HG02759 (cell line): ENCODE measurements at regions not wholly inside any gene's neighbourhood (a gene's known extent, or its start where the extent isn't known, plus 50 kb on each side); places are given as distances from the start of the nearest gene placed in this dataset.
"Not testable (repeated sequence)": the region's sequence is repeated elsewhere in the genome, so short reads cannot be mapped to it uniquely, and the experiment has no call there.

Source experiments
- ATAC-seq: cut with Tn5 transposase; IDR thresholded peaks from one replicate; pipeline ENCODE4 v1.9.1; 2021; ENCODE audit warnings: mild to moderate bottlenecking, moderate library complexity; ENCODE audit not compliant: unreplicated experiment

DNA sequence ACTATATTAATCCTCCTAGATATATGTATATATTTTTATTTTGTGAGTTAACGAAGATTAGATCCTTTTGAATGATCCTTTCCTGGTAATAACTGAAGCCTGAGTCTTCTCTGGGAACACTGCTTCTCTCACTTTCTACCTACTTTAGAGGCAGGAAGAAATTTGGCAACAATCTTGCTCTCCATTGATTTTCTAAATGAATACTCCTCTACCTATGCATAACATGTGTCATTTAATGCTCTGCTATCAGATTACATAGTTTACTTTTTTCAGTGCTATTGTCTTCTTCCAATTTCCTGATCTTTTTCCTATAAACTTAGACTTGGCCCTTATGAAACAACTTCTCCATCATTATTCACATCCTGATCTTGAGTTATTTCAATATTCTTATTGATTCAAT lies 60.4 kb upstream of the PDHA2 start:
- no peak for ATAC-seq

DNA sequence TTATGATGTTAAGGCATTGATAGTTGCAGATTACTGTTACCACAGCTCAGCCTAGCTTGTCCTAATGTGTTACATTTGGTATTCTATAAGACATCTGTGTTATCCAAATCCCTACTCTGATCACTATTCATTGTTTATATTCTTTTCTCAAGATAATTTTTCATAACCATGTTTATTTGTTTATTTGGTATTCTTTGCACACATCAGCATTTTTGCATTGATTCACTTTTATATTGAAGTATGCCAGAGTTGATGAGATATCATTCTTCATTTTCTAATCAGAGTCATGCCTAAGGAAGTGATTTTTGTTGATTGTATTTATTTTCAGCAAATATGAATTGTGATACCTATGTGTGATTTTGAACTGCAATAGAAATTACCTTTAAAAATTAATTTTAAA lies 61.2 kb upstream of the PDHA2 start:
- no peak for ATAC-seq

DNA sequence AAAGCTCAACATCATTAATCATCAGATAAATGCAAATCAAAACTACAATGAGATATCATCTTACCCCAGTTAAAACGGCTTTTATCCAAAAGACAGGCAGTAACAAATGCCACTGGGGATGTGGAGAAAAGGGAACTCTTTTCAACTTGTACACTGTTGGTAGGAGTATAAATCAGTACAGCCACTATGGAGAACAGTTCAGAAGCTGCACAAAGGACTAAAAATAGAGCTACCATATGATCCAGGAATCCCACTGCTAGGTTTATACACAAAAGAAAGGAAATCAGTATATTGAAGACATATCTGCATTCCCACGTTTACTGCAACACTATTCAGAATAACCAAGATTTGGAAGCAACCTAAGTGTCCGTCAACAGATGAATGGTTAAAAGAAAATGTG lies 69.3 kb upstream of the PDHA2 start:
- ATAC-seq = not testable (repeated sequence)

DNA sequence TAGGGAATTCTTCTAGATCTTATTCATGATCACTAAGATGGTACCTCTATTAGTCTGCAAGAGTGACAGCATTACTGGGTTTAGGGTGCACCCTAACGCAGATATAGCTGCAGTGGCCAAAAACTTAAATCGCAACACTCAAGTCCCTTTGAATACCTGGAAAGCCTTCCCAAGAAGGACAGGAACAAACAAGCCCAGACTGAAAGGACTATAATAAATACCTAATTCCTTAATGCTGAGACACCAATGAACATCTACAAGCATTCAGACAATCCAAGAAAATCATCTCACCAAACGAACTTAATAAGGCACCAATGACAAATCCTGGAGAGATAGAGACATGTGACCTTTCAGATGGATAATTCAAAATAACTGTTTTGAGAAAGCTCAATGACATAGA lies 74.9 kb upstream of the PDHA2 start:
- ATAC-seq = no peak

DNA sequence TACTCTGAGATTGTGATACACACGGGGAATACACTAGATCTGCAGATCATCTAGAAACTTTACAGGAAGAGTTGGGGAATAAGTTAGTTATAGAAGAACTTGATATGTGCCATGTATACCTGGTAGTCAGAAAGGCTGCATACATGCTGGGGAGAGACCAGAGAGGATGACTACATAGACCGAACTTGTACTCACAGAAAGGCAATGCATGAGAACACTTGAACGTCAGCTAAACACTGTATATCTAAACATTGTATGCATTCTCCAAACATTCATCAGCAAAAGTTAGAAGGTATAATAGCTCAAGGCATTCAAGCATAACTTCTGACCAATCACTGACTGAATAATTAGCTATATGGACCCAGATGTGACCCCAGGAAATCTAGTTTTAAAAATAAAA lies 78.0 kb upstream of the PDHA2 start:
- ATAC-seq = no peak

DNA sequence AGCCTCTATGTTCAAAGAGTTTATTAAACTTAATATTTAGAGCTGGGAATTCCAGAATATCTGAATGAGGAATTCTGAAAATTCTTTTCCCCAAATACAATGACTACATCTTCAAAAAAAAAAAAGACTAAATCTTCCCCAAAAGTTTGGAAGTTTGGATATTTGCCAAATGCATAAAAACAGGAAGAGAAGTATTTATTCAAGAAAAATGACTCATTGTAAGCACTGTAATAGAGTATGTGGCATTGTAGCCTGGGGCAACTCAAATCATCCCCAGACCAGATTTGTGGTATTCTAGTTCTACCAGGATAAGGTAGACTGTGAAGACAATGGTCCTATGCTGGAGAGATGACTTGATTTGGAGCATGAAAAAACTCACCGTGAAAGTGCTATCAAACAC lies 78.5 kb upstream of the PDHA2 start:
- ATAC-seq = no peak

DNA sequence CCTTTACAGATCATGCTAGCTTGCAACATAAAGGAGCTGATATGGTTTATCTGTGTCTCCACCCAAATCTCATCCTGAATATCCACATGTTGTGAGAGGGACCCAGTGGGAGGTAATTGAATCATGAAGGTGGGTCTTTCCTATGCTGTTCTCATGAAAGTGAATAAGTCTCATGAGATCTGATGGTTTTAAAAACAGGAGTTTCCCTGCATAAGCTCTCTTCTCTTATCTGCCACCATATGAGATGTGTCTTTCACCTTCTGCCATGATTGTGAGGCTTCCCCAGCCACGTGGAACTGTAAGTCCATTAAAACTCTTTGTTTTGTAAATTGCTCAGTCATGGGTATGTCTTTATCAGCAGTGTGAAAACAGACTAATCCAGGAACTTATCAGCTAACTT lies 79.2 kb upstream of the PDHA2 start:
- ATAC-seq = not testable (repeated sequence)

DNA sequence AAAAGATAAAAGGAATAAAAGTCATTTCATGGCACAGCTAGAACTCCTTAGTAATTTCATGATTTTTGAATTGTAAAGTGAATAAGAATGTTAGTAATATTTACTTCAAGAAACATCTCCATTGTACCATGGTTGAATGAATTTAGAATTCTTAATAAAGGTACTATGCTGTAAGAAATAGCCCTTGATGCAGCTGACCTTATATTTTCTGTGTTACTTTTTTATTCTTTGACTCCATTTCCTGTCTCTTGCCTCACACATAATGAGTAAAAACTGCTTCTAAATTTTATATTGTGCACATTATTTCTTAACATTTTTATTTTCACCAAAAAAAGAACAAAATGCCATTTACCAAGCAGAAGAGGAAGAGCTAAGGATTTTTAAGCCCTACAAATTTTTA lies 81.9 kb upstream of the PDHA2 start:
- ATAC-seq = no peak

DNA sequence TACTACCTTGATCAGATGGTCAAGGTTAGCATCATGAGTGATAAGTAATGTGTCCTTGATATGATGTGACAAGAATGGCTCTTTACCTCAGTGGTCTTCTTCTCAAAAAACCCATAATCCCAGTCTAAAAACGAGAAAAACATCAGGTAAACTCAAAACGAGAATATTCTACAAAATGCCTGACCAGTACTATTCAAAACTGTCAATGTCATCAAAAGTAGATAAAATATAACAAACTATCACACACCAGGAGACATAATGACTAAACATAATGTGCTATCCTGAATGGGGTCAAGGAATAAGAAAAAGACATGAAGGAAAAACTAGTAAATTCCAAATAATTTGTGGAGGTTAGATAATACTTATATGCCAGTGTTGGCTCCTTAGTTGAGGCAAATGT lies 85.2 kb upstream of the PDHA2 start:
- no peak for ATAC-seq

DNA sequence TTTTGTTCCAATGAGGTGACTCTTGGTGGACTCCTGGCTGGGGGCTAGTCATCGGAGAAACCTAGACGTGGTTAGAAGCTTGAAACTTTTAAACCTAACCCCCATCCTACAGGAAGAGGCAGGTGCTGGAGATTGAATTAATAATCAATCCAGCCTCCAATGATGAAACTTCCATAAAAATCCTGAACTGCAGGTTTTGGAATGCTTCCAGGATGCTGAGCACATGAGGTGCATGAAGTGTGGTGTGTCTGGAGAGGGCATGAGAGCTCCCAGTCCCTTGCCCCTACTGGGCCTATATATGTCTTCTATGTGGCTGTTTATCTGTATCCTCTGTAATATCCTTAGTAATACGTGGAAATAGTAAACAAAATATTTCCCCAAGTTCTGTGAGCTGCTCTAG lies 90.7 kb upstream of the PDHA2 start:
- ATAC-seq = no peak

DNA sequence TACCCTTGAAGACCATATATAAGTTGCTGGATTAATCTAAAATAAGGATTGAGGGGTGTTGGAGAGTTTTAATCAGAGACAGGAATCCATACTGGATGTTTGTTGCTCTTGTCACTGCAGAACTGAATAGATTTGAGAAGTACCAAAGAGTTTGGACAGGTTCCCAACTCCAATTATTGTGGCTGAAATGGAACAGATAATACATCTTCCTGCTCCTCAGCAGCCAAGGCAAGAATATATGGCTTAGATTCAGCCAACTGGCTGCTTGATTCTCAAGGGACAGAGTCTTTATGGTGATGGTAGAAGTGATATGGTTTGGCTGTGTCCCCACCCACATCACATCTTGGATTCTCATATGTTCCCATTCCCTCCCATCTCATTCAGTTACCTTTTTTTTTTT lies 97.0 kb upstream of the PDHA2 start:
- ATAC-seq = no peak

DNA sequence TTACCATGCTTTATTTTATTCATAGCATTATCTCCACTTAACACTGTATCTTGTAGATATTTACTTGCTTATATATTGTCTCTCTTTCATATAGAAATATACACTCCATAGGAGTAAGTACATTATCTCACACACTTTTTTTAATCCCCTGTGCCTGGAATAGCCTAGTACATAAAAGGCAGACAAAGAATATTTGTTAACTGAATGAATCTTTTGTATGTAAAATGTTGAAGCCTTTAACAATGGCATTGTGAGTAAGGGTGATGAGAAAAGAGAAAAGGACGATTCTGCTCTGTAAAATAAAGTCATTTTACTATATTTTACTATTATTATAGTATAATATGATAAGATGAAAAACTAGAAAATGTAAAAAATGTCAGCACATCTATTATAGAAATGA lies 97.7 kb upstream of the PDHA2 start:
- no peak for ATAC-seq

DNA sequence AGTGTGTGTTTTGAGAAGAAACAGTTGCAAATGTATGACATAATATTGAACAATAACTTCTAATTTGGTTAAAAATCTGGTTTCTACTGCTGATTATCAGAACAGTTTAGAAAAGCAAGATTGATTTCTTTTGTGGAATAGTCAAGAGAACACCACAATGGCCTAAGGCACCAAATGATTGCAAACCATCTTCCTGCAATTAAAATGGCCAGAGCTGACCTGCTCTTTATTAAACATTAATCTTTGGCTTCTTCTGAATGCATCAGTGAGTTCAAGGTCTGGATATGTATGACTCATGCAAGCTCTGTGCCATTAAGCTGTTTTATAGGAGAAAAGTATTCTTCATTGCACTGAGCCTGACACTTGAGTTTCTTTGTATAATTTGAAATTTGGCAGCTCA lies 107.8 kb upstream of the PDHA2 start:
- no peak for ATAC-seq

DNA sequence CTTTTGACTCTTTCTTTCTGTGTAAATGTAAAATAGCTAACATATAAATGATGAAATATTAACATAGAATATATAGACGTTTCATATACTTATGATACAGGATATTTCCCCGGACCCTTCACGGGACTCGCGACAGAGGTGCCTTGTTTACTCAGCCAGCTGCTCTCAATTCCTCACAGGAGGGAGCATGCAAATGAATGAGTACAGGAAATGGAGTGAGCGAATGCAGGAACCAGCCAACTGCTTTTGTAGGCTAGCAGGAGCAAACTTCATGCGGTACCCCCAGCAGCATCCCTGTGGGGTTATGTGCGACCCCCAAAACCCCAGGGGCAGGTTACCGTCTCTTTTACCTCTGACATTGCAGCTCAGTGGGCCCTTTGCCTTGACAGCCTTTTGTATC lies 110.3 kb upstream of the PDHA2 start:
- ATAC-seq = no peak

DNA sequence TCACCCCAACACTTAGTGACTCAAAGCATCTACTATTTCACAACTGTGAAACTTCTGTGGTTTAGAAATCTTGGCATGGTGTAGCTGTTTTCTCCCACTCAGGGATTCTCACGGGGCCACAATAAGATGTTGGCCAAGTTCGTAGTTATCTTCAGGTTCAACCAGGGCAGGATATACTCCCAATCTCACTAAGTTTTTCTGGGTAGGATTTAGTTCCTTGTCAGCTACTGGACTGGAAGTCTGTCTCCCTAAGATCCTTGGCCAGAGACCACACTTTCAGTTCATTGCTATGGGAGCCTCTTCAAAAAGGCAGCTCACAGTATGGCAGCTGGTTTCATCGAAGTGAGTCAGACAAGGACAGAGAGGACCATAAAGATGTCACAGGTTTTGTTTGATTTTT lies 111.7 kb upstream of the PDHA2 start:
- no peak for ATAC-seq

DNA sequence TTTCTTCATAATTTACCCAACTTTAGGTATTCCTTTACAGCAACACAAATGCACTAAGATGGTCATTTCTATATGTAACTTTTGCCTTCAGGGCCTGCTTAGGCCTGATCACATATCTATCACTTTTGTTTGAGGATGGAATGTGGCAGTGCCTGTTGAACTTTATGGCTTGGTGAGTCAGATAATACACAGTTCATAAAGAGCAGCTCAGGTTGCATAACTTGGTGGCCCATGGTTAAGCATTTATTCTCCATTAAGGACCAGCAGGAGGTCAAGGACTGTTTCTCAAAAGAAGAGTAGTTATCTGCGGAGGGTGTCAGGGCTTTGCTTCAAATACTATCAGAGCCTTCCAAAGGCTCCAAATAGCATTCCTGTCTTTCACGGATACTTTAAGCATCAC lies 124.1 kb upstream of the PDHA2 start:
- no peak for ATAC-seq

DNA sequence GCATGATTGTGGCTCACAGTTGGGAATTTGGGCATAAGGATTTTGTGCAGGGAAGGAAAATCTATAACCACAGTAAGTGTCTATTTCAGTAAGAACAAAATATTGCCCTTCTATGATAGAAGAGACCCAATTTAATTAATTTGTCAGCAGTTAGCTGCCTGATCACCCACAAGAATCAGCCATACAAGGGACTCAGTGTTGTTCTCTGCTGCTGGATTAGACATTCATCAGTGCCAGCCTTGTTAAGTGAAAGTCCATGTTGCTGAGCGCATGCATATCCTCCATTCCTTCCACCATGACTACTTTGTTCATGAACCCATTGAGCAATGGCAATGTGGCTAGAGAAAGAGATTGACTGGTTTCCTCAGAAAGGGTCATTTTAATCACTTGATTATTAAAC lies 125.3 kb upstream of the PDHA2 start:
- ATAC-seq = no peak

DNA sequence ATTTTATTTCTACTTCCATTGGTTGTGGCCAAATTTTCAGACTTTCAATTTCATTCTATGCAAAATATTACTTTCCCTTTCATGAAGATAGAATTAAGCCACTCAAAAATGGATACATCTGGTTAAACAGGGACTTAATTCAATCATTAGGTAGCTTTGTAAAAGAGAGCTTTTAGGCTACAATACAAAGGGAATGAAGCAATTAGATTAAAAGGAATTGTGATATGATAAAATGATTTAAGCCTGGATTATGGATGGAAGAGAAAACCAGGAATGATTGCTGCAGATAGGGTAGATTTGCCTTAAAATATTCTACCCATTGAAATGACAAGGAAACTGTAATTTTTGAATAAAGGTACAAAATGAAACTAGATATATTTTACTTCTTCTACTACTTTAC lies 134.6 kb upstream of the PDHA2 start:
- no peak for ATAC-seq

DNA sequence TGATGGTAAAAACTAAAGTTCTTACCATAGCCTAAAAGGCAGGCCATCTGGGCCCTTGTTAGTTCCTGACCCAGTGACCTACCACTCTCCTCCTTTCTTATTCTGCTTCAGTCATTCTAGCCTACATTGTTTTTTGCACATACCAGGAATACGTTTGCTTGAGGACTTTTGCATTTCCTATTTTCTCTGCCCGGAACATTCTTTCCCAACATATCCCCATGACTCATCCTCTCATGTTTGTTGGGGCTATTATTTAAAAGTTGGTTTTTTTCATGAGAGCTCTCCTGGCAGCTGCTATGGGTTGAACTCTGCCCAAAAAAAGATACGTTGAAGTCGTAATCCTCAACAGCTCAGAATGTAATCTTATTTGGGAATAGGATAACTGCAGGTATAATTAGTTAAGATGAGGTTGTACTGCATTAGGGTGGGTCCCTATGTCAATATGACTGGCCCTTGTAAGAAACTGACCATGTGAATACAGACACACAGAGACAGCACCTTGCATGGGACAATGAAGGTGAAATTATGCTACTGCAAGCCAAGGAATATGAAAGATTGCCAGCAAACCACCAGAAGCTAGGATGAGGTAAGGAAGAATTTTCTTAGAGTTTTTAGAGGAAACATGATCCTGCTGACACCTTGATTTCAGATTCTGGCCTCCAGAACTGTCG lies 138.3 kb upstream of the PDHA2 start:
- ATAC-seq = no peak

DNA sequence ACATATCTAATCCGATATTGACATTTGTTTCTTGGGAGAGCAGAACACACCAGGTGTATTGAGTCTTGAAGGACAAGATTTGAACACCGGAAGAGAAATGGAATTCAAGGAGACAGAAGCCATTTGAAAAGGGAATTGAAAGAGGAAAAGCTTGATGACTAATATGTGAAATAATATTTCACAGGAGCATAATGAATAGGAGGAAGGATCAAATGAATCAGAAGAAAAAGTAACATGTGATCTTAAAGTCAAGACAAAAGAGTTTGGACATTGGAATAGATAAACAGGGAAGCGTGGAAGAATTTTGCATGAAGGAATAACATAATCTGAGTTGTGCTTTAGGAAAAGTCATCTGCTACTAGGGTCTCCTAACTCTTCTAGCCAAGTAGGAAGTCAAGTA lies 145.5 kb upstream of the PDHA2 start:
- no peak for ATAC-seq

DNA sequence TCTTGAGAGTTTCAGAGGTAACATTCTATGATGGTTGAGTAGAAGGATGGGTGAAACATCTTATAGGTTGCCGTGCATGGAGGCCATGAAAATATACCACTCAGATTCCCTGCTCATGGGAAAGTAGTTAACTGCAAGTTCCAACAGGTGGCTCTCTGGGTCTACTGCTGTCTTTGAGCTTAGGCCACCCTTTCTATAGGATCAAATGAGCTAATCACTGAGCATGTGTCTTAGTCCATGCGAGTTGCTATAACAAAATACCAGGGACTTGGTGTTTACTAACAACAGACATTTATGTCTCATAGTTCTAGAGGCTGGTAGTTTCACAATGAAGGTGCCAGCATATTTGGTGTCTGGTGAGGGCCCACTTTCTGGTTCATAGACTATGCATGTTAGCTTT lies 144.8 kb upstream of the UNC5C start:
- ATAC-seq = no peak

DNA sequence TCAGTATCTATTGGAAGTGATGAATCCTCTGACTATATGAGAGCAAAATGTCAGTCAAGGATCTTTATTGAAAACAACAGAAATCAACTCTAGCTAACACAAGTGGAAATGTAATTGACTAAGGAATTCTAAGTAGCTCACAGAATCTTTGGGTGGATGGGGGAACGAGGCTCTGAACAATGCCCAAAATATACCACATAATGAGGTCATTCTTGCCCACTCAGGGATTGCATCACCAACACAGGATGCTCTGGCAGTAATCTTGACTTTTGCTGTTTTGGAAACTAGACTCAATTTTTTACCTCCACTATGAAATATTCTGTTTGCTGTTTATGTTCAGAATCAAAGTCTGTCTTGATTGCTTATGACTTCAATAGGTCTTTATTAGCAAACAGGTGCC lies 127.4 kb upstream of the UNC5C start:
- ATAC-seq = no peak

DNA sequence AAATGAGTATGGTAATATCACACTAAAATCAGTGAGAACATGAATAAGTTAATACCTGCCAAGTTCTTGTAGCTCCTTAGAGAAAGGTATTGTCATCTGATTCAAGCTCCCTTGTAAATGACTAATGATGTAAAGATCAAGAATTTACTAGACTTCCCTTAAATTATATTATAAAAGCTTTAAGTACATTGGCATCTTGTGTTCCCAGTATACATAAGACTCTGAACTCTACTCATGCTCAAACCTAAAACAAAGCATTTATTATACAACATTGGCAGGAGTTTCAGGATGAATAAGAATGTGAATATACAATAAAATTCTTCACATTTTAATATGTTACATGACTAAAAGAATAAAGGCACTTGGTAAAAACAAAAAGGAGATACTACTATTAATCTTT lies 126.8 kb upstream of the UNC5C start:
- ATAC-seq = no peak

DNA sequence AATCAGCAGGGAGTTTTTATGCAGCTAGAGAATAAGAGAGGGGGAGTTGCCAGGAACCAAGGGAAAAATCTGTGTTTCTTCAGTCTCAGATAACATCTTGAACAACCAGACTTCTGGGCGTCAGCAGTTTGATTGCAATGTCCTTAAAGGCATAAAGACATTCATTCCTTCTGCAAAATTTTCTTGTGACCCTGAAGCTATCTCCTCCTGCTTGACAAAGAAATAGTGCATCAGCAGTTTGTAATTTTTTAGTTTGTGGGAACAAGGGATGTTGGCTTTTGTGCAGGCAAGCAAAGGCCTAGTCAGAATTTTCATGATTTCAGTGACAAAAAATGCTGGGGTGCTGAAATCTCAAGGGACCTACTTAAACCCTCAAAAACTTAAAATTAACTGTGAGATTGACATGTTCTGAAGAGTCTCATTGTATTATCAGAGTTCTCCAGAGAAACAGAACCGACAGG lies 125.8 kb upstream of the UNC5C start:
- ATAC-seq = no peak
